ENCODE measurements at regions not wholly inside any gene's neighbourhood (a gene's known extent, or its start where the extent isn't known, plus 50 kb on each side); places are given as distances from the start of the nearest gene placed in this dataset.

DNA sequence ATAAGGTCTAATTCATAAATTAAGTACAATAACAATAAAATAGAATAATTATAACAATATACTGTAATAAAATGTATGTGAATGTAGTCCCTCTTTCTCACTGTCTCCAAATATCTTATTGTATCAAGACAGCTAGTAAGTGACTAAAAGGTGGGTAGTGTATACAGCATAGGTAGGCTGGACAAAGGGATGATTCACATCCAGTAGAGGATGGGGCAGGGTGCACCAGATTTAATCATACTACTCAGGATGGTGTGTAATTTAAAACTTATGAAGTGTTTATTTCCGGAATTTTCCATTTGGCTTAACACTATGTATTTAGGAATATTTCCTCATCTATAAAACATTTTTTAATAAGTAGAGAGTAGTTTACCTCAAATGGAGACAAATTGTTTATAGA is 876.1 kb upstream of the CADM2 start:
- TF ChIP-seq POLR2A (IDR thresholded peaks at IDR 0.05; ENCODE audit: low read length): no peak
- TF ChIP-seq GATA1 (IDR thresholded peaks at IDR 0.05; ENCODE audit: low read depth, low read length): no peak
